ENCODE measurements at regions not wholly inside any gene's neighbourhood (a gene's known extent, or its start where the extent isn't known, plus 50 kb on each side); places are given as distances from the start of the nearest gene placed in this dataset.

DNA sequence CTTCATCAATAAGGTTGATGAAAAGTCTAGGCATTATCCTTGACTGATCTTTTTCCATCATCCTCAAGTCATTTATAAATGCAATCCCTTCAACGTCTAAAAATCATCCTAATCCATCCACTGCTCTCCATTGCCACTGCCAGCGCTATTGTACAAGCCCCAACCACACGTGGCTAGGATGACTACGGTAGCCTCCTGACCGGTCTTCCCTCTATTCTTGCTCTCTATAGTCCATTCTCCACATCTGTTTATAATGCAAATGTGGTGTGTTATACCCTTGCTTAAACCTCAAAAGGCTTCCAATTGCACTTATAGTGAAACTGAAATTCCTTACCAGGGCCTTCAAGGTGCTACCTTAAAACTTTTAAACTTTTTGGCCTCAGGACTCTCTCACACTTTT lies 410.6 kb upstream of the ADAMTS9 start:
- TF ChIP-seq ZNF274 (IDR thresholded peaks at IDR 0.05; ENCODE audit: low read depth, low read length): no peak
- TF ChIP-seq EGR1 (IDR thresholded peaks at IDR 0.05; ENCODE audit: low read depth): no peak
- no peak for TF ChIP-seq CEBPB (IDR thresholded peaks at IDR 0.05; ENCODE audit: low read depth)
- intact Hi-C loops (cut with micrococcal nuclease): no loop called here
- Histone ChIP-seq H2AFZ (ENCODE audit: low read depth, low read length, poor library complexity, severe bottlenecking) (no peak overlapping the region), H3K36me3 (ENCODE audit: control insufficient read depth in 1 of 2, insufficient read depth in 2 of 2, low read length in 2 of 2) (no peaks in the 10 kb centered on the region), H3K9me2 (ENCODE audit: insufficient read depth) (no peaks in the 10 kb centered on the region; the same call in 1 of the 2 replicates), H4K20me1 (ENCODE audit: insufficient read depth) (no peaks in the 10 kb centered on the region), H3K4me1 (ENCODE audit: control insufficient read depth in 1 of 2, insufficient read depth in 2 of 2, low read length in 2 of 2) (no peaks in the 10 kb centered on the region), H3K79me2 (ENCODE audit: insufficient read depth, low read length) (no peaks in the 10 kb centered on the region), H3K27me3 (ENCODE audit: insufficient read depth, low read length) (no peaks in the 10 kb centered on the region; the same call in 1 of the 2 replicates), H3K4me3 (replicated peaks in 1 of 2; ENCODE audit: low read depth in 1 of 2, low read length in 2 of 2) (no peak overlapping the region), H3K4me2 (ENCODE audit: low read length) (no peak overlapping the region), H3K27ac (ENCODE audit: low read depth, low read length) (no peak overlapping the region), H3K9me3 (ENCODE audit: control insufficient read depth in 1 of 2, insufficient read depth in 1 of 2, low read depth in 1 of 2, low read length in 2 of 2) (no peaks in the 10 kb centered on the region), H3K9ac (ENCODE audit: low read length) (no peak overlapping the region)
- BruUV-seq (replicated peaks): no TSS peak
- ChIA-PET POLR2A (no interaction called here), CTCF (no interaction called here), RAD21 (ENCODE audit: low non-redundant PET in 1 of 2, low total read pairs in 2 of 2, uncharacterized antibody in 2 of 2, unreplicated experiment in 2 of 2) (no interaction called here)
- ATAC-seq (no peak), DNase-seq (ENCODE audit: low read depth, low spot score) (no peak)

DNA sequence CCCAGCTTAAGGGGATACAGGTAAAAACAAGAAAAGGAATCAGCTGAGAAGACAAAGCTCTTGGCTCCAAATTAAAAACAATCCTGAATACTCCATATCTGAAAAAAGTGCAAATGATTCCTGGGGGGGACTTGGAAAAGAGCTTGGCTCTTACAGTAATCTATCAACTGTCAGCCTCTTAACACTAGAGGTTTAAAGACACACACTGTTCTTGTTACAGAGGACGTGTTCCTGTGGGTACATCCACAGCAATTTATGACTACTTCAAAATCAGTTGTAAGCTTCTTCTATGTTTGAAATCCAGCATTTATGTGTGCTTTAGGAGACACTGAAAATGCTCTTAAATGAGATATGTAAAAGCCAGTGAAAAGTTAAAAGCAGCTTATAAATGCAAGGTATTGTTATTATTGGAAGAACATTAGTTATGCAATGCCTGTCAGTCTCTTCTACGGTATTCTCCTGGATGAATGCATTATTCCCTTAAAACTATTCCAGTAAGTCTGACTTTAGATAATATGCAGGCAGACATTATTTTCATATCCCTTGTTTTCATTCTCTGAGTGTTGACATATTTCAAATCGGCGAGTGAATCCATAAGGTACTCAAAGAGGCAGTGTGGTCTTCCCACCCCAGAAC lies 408.4 kb upstream of the ADAMTS9 start:
- Histone ChIP-seq H4K20me1 (ENCODE audit: insufficient read depth) (no peaks in the 10 kb centered on the region), H3K9me3 (ENCODE audit: control insufficient read depth in 1 of 2, insufficient read depth in 1 of 2, low read depth in 1 of 2, low read length in 2 of 2) (no peaks in the 10 kb centered on the region), H2AFZ (ENCODE audit: low read depth, low read length, poor library complexity, severe bottlenecking) (no peak overlapping the region), H3K9ac (ENCODE audit: low read length) (no peak overlapping the region), H3K9me2 (ENCODE audit: insufficient read depth) (no peaks in the 10 kb centered on the region), H3K4me2 (ENCODE audit: low read length) (no peak overlapping the region), H3K27ac (ENCODE audit: low read depth, low read length) (no peak overlapping the region), H3K36me3 (ENCODE audit: control insufficient read depth in 1 of 2, insufficient read depth in 2 of 2, low read length in 2 of 2) (no peaks in the 10 kb centered on the region), H3K27me3 (ENCODE audit: insufficient read depth, low read length) (no peaks in the 10 kb centered on the region; the same call in 1 of the 2 replicates), H3K4me3 (replicated peaks in 1 of 2; ENCODE audit: low read depth in 1 of 2, low read length in 2 of 2) (no peak overlapping the region), H3K79me2 (ENCODE audit: insufficient read depth, low read length) (no peaks in the 10 kb centered on the region), H3K4me1 (ENCODE audit: control insufficient read depth in 1 of 2, insufficient read depth in 2 of 2, low read length in 2 of 2) (no peaks in the 10 kb centered on the region)
- ATAC-seq (no peak), DNase-seq (ENCODE audit: low read depth, low spot score) (no peak)
- TF ChIP-seq, protein P1, sequence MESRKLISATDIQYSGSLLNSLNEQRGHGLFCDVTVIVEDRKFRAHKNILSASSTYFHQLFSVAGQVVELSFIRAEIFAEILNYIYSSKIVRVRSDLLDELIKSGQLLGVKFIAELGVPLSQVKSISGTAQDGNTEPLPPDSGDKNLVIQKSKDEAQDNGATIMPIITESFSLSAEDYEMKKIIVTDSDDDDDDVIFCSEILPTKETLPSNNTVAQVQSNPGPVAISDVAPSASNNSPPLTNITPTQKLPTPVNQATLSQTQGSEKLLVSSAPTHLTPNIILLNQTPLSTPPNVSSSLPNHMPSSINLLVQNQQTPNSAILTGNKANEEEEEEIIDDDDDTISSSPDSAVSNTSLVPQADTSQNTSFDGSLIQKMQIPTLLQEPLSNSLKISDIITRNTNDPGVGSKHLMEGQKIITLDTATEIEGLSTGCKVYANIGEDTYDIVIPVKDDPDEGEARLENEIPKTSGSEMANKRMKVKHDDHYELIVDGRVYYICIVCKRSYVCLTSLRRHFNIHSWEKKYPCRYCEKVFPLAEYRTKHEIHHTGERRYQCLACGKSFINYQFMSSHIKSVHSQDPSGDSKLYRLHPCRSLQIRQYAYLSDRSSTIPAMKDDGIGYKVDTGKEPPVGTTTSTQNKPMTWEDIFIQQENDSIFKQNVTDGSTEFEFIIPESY (IDR thresholded peaks at IDR 0.05; ENCODE audit: extremely low read depth, insufficient replicate concordance, low read length): no peak
- TF ChIP-seq SP1 (IDR thresholded peaks at IDR 0.05; ENCODE audit: low read depth) (no peak), YY1 (IDR thresholded peaks at IDR 0.05; ENCODE audit: extremely low read depth, insufficient replicate concordance, low read depth, low read length) (no peak)
- TF ChIP-seq, protein P2, sequence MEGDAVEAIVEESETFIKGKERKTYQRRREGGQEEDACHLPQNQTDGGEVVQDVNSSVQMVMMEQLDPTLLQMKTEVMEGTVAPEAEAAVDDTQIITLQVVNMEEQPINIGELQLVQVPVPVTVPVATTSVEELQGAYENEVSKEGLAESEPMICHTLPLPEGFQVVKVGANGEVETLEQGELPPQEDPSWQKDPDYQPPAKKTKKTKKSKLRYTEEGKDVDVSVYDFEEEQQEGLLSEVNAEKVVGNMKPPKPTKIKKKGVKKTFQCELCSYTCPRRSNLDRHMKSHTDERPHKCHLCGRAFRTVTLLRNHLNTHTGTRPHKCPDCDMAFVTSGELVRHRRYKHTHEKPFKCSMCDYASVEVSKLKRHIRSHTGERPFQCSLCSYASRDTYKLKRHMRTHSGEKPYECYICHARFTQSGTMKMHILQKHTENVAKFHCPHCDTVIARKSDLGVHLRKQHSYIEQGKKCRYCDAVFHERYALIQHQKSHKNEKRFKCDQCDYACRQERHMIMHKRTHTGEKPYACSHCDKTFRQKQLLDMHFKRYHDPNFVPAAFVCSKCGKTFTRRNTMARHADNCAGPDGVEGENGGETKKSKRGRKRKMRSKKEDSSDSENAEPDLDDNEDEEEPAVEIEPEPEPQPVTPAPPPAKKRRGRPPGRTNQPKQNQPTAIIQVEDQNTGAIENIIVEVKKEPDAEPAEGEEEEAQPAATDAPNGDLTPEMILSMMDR (IDR thresholded peaks at IDR 0.05 in 2 of 3, conservative IDR thresholded peaks at IDR 0.05 in 1 of 3; ENCODE audit: borderline replicate concordance in 1 of 3, insufficient read depth in 1 of 3, low read depth in 2 of 3, low read length in 2 of 3): no peak
- CTCF ChIA-PET: no interaction called here
- intact Hi-C loops (cut with micrococcal nuclease): no loop called here
- POLR2A ChIA-PET: no interaction called here
- RAD21 ChIA-PET (ENCODE audit: low non-redundant PET in 1 of 2, low total read pairs in 2 of 2, uncharacterized antibody in 2 of 2, unreplicated experiment in 2 of 2): no interaction called here
- BruUV-seq (replicated peaks): no TSS peak
